GM18909 (cell line): ENCODE measurements at regions not wholly inside any gene's neighbourhood (a gene's known extent, or its start where the extent isn't known, plus 50 kb on each side); places are given as distances from the start of the nearest gene placed in this dataset.

Experiments used
- ATAC-seq: cut with Tn5 transposase; IDR thresholded peaks from one replicate; pipeline ENCODE4 v1.9.1; 2021; ENCODE audit warnings: mild to moderate bottlenecking; ENCODE audit not compliant: unreplicated experiment, poor library complexity

- ATAC-seq: no peak
These were observed 144.1 kb downstream of the MIAT start for GRCh38 chr22:26801449-26801848.

- ATAC-seq: no peak
These were observed 146.9 kb downstream of the MIAT start for GRCh38 chr22:26804315-26804714.

- ATAC-seq: no peak
These were observed 147.6 kb downstream of the MIAT start for GRCh38 chr22:26804911-26805539.

- no peak for ATAC-seq
These were observed 149.2 kb downstream of the MIAT start for GRCh38 chr22:26806445-26807175.

GRCh38 chr22:26811647-26811992 lies 154.2 kb downstream of the MIAT start:
- ATAC-seq: no peak

GRCh38 chr22:26812731-26813130 lies 155.3 kb downstream of the MIAT start:
- ATAC-seq: no peak

GRCh38 chr22:26816726-26817125 lies 159.3 kb downstream of the MIAT start:
- ATAC-seq: no peak

- ATAC-seq: no peak
These were observed 160.5 kb downstream of the MIAT start for GRCh38 chr22:26817926-26818325.

GRCh38 chr22:26821854-26822253 lies 164.5 kb downstream of the MIAT start:
- no peak for ATAC-seq

- ATAC-seq: no peak
These were observed 164.9 kb downstream of the MIAT start for GRCh38 chr22:26822313-26822712.

GRCh38 chr22:26823966-26824365 lies 166.6 kb downstream of the MIAT start:
- no peak for ATAC-seq

- no peak for ATAC-seq
These were observed 168.9 kb downstream of the MIAT start for GRCh38 chr22:26825960-26826935.

- ATAC-seq: no peak
These were observed 170.2 kb downstream of the MIAT start for GRCh38 chr22:26827611-26828010.

- ATAC-seq: no peak
These were observed 170.9 kb downstream of the MIAT start for GRCh38 chr22:26828311-26828710.

GRCh38 chr22:26830837-26831236 lies 173.4 kb downstream of the MIAT start:
- no peak for ATAC-seq

- no peak for ATAC-seq
These were observed 177.6 kb downstream of the MIAT start for GRCh38 chr22:26835023-26835422.

- ATAC-seq: no peak
These were observed 178.6 kb downstream of the MIAT start for GRCh38 chr22:26835929-26836528.

- ATAC-seq: no peak
These were observed 180.5 kb downstream of the MIAT start for GRCh38 chr22:26837784-26838470.

- ATAC-seq: no peak
These were observed 181.1 kb downstream of the MIAT start for GRCh38 chr22:26838471-26838825.

- no peak for ATAC-seq
These were observed 181.8 kb downstream of the MIAT start for GRCh38 chr22:26839216-26839615.
